GM06990 (cell line): ENCODE measurements at regions not wholly inside any gene's neighbourhood (a gene's known extent, or its start where the extent isn't known, plus 50 kb on each side); places are given as distances from the start of the nearest gene placed in this dataset.

Experiments
- DNase-seq: peaks from one replicate; pipeline ENCODE4 v3.0.0-alpha.2; 2011; ENCODE audit not compliant: insufficient read length; ENCODE audit errors: extremely low read depth
- H3K27me3 ChIP-seq: replicated peaks from 2 replicates; pipeline ENCODE4 v1.6.0; 2011; ENCODE audit warnings: low read length; ENCODE audit not compliant: control insufficient read depth, insufficient read depth
- H3K36me3 ChIP-seq: 2 replicates; pipeline ENCODE4 v1.5.1; 2011; ENCODE audit warnings: low read length; ENCODE audit not compliant: control insufficient read depth, insufficient read depth
- H3K4me3 ChIP-seq: replicated peaks from 2 replicates; pipeline ENCODE4 v1.5.1; 2011; ENCODE audit warnings: low read depth, mild to moderate bottlenecking, control low read depth, low read length
- TF ChIP-seq, protein P1 (sequence below): IDR thresholded peaks from 2 replicates; pipeline ENCODE4 v1.5.1; 2011; ENCODE audit warnings: low read length, control low read depth, mild to moderate bottlenecking, inconsistent platforms; ENCODE audit not compliant: insufficient read depth, poor library complexity, severe bottlenecking

- no peak for DNase-seq
- Histone ChIP-seq H3K36me3 (no peaks in the 10 kb centered on the region), H3K4me3 (no peak overlapping the region), H3K27me3 (no peaks in the 10 kb centered on the region)
- TF ChIP-seq, protein P1, sequence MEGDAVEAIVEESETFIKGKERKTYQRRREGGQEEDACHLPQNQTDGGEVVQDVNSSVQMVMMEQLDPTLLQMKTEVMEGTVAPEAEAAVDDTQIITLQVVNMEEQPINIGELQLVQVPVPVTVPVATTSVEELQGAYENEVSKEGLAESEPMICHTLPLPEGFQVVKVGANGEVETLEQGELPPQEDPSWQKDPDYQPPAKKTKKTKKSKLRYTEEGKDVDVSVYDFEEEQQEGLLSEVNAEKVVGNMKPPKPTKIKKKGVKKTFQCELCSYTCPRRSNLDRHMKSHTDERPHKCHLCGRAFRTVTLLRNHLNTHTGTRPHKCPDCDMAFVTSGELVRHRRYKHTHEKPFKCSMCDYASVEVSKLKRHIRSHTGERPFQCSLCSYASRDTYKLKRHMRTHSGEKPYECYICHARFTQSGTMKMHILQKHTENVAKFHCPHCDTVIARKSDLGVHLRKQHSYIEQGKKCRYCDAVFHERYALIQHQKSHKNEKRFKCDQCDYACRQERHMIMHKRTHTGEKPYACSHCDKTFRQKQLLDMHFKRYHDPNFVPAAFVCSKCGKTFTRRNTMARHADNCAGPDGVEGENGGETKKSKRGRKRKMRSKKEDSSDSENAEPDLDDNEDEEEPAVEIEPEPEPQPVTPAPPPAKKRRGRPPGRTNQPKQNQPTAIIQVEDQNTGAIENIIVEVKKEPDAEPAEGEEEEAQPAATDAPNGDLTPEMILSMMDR: no peak
Observed at GRCh38 chr13:40402931-40403431, 263.5 kb downstream of the FOXO1 start.

DNA sequence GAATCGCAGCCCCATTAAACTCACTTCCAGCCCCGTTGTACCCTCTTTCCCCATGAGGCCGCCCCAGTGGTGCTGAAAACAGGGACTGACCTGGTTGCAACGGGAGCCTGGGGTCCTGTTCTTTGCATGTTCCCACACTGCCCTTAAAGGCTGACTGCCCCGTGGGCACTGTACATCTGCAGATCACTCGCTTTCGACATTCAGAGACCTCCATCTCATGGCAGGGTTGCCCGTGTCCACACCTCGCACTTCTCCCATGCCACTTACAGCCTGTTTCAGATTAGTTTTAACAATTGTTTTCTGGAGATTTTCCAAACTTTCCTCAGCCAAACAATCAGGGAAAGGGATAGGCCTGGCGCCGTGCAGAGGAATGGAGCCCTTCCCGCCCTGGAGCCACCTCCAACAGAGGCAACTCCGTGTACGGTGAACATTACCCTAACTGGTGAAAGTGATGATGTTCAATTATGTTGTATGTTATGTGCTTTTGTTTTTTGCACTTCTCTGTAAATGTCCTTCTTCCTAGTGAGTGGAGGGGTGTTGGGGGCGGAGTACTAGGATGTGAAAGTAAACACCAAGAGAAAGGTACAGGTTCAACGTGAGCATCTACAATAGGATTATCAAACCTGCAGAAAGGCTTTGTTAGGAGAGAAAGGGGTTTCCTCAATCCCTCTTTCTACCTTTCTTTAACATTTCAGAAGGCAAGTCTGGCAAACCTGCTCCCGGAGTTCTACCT lies 262.8 kb downstream of the FOXO1 start:
- no peak overlapping the region for H3K4me3 ChIP-seq
- H3K36me3 ChIP-seq: no peaks in the 10 kb centered on the region
- DNase-seq: no peak
- H3K27me3 ChIP-seq: no peaks in the 10 kb centered on the region
- TF ChIP-seq, protein P1: no peak

DNA sequence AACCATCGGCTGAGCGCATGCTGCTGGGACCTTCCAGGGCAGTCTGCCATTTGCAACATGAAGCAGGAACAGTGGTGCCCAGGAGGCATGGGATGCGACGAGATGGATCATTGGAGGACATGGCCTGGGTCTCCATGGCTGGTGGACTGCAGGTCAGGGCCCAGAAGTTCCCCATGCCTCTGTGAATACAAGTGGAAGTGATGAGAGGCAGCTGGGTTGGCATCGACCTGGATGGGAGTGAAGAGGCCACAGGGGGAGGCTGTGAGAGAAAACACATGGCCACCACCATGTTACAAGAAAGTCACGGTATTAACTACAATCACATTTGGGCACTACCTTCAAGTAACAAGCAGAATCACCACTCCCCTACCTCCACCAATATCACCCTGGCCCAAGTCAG lies 262.0 kb downstream of the FOXO1 start:
- no peaks in the 10 kb centered on the region for H3K27me3 ChIP-seq
- TF ChIP-seq, protein P1: no peak
- H3K4me3 ChIP-seq: no peak overlapping the region
- no peaks in the 10 kb centered on the region for H3K36me3 ChIP-seq
- no peak for DNase-seq

GRCh38 chr13:40404967-40405716 lies 261.3 kb downstream of the FOXO1 start:
- TF ChIP-seq, protein P1: no peak
- no peaks in the 10 kb centered on the region for H3K36me3 ChIP-seq
- no peaks in the 10 kb centered on the region for H3K27me3 ChIP-seq
- no peak for DNase-seq
- no peak overlapping the region for H3K4me3 ChIP-seq

- no peak overlapping the region for H3K4me3 ChIP-seq
- TF ChIP-seq, protein P1: no peak
- DNase-seq: no peak
- no peaks in the 10 kb centered on the region for H3K27me3 ChIP-seq
- no peaks in the 10 kb centered on the region for H3K36me3 ChIP-seq
Observed at GRCh38 chr13:40406405-40407120, 259.9 kb downstream of the FOXO1 start.
